GM19372 (cell line): ENCODE measurements at regions not wholly inside any gene's neighbourhood (a gene's known extent, or its start where the extent isn't known, plus 50 kb on each side); places are given as distances from the start of the nearest gene placed in this dataset.
A peak's percentile ranks its signal among the peaks of the same experiment; 100 is the strongest.
"Not testable (repeated sequence)": the region's sequence is repeated elsewhere in the genome, so short reads cannot be mapped to it uniquely, and the experiment has no call there.

Experiments used
- ATAC-seq: cut with Tn5 transposase; IDR thresholded peaks from one replicate; pipeline ENCODE4 v1.9.1; 2021; ENCODE audit warnings: mild to moderate bottlenecking, low read depth, moderate library complexity; ENCODE audit not compliant: unreplicated experiment

DNA sequence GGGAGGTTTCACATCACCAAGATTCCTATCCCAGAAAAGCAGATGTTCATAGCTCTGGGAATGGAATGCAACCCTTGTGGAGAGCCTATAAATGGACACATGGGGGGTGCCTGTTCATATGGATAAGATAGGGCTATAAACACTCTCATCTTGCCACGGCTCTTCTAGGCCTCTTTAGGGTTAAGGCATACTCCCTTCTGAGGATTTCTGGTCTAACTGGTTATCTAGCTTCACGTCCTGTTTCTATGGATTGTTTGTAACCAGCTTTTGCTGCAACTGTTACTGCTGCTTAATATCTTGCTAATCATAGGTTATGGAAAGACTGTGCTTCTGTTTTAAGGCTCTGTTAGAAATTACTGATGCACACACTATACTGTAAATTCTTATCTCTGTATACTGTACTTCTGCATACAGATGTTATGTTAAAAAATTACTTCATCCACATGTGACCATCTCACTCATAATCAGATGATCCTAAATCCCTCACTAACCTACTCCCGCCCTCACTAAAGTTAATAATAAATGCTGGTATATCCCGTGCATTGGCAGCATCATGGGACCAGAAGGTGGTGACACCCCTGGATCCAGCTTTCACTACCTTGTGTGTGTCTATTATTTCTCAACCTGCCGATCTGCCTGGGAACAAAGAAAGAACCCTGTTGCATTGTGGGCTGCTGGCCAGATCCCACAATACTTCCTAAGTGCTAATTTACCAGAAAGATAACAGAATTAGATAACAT, 68.7 kb downstream of the PRKAB2 start:
- not testable (repeated sequence) for ATAC-seq

- ATAC-seq, result no peak
Observed at GRCh38 chr1:147099192-147099591, 73.1 kb downstream of the PRKAB2 start.

- not testable (repeated sequence) for ATAC-seq
Observed at GRCh38 chr1:147098338-147098973, 73.8 kb downstream of the PRKAB2 start.

GRCh38 chr1:147095691-147096090, 76.6 kb downstream of the PRKAB2 start:
- ATAC-seq, result no peak

GRCh38 chr1:147091801-147092200, 80.5 kb downstream of the PRKAB2 start:
- no peak for ATAC-seq

DNA sequence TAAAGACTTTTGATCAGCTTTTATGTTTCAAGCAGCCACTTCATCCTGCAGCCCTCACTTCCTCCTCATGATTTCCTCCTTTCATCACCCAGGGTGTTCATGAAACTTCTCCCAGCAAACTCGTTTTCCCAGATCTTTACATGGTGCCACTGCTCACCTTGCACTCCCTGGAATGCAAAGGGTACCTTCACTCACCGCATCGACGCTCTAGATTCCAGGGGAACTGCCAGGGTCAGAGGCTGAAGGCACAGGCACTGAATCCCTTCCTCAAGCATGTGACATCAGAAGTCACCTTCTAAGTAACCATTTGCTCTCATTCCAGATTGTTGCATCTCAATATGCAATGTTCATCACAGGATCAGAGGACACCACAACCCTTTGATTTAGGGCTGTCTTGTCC, 82.8 kb downstream of the PRKAB2 start:
- ATAC-seq, result no peak

DNA sequence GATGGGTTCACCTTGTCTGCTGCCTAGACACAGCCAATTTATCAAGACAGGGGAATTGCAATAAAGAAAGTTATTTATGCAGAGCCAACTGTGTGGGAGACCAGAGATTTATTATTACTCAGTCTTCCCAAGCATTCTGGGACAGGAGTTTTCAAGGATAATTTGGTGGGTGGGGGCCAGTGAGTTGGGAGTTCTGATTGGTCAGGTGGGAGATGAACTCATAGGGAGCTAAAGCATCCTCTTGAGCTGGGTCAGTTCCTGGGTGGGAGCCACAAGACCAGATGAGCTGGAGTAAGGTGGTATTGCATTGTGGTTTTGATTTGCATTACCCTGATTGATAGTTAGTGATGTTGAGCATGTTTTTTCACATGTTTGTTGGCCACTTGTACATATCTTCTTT, 86.1 kb downstream of the PRKAB2 start:
- no peak for ATAC-seq

GRCh38 chr1:147084273-147085096, 87.8 kb downstream of the PRKAB2 start:
- peak; percentile 75 for ATAC-seq

DNA sequence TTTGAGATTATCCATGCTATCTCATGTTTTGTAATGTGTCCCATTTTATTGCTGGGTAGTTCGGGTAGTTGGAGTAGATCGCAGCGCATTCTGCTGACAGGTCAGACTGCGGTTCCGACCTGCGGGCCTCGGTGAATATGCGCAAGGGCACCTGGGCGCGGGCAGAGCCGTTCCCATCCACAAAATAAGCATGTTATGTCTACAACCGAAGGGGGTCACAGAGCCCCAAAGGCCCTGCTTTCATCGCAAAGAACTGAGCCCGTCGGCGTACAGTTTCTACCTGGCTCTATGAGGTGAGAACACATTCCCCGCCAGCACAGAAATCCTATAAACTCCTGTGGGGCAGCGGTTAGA, 88.4 kb downstream of the PRKAB2 start:
- no peak for ATAC-seq

DNA sequence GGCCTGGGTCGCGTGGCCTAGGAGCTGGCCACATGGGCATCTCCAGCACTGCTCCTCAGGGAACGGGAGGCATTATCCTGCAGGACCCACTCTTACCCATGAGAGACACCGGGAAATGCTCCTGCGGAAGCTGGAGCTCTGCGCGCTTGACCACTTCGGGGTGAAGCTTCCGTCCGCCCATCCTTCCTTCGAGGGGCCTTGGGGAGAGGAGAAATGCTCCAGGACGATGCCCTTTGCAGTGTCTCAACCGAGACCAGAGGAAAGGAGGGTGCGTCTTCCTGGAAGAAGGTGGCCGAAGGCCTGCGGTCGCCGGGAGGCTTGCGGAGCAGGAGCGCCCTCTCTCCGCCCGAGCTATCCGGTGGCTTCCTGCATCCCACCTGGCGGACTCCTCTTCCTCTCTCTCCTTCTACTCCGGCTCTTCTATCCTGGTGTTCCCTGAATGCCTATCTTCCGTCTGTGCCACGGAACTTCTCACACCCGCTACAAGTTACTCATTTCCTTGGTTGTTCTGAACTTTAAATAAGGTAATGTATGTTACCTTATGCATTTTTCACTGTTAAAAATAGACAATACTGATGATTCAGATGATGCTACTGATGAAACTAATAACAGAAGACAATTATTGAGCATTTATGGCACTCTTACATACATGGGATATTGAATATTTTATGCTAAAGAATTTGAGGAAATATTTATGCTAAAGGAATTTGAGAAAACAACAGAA, 91.4 kb downstream of the PRKAB2 start:
- ATAC-seq, result no peak

DNA sequence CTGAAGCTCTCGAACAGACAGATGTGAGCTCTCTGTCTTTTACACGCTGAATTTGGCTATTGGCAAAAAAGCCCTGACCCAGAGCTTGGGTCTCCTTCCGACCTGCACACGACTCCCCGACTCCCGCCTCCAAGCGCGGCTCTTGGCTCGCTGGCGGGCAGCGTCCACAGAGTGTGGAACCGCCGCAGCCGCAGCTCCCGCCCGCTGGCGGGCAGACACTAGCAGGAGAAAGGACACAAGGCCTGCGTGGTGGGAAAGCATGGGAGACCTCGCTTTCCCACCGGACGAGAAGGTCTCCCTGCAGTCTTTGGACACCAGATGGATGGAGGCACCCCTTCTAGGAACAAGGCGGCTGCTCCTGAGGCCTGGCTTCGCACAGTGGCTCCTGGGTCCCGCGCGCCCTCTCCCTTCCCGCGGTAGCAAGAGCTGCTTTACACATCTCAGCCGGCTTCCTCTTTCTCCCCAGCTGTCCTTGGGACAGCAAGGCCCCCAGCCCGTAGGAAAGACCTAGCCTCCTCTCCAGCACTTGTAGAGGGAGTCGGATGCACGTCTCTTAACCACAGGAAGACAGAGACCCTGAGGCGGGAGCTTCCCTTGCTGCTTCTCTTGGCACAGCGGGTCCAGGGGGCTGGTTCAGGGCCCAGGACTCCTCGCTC, 92.1 kb downstream of the PRKAB2 start:
- ATAC-seq, result no peak

GRCh38 chr1:147079400-147080005, 92.8 kb downstream of the PRKAB2 start:
- ATAC-seq, result no peak

GRCh38 chr1:147078606-147079399, 93.5 kb downstream of the PRKAB2 start:
- ATAC-seq, result no peak

DNA sequence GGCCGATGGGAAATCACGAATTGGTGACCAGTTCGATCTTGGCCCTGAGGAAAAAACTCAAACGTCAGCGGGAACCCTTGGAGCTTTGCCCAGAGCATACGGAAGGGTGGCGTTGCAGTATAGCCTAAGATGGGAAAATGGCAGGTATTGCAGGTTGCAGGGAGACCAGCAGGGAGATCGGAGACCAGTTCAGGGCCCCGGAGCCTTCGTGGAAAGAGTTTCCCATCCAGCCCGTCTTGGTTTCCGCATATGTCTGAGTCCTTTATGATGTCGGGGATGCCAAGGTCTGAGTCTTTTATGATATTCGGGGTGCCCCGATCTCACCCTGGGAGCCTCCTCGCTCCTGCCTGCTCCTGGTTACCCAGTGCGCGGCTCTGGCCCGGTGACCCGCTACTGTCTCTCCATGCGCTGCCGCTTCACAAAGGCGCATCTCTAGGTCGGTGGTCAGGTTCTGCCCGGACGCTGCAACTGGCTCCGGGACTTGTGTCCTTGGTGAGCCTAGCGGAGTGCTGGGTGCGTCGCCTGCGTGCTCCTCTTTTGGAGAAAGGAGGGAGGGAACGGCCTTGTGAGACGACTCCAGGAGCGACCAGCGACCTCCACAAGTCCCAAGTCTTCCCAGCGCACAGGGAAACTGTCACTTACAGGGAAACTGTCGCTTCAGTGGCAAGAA, 94.2 kb downstream of the PRKAB2 start:
- no peak for ATAC-seq

- ATAC-seq, result no peak
Observed at GRCh38 chr1:147077523-147077922, 94.7 kb downstream of the PRKAB2 start.

GRCh38 chr1:147077081-147077480, 95.2 kb downstream of the PRKAB2 start:
- ATAC-seq, result no peak

GRCh38 chr1:147076442-147076841, 95.8 kb downstream of the PRKAB2 start:
- no peak for ATAC-seq
